HepG2 (cell line): ENCODE measurements at regions not wholly inside any gene's neighbourhood (a gene's known extent, or its start where the extent isn't known, plus 50 kb on each side); places are given as distances from the start of the nearest gene placed in this dataset.

Experiments used
- ATAC-seq: fragments of 200-7000 bp; cut with Tn5 transposase; 3 replicates; pipeline ENCODE4 v1.9.1; 2020; ENCODE audit warnings: mild to moderate bottlenecking, moderate library complexity
- BruUV-seq: library from RNA; stranded (reverse); fragments of 400-500 nt; replicated peaks from 2 replicates; lab custom pipeline; 2021; lab: Mats Ljungman, UMichigan
- CTCF ChIA-PET: fragments of 300-600 bp; formaldehyde crosslinking; extraction: SDS; loops from one replicate; lab custom pipeline; 2021; ENCODE audit warnings: low total read pairs, inconsistent platforms, low intra/inter-chr PET ratio; lab: Yijun Ruan, JAX
- POLR2A ChIA-PET: fragments of 350-600 bp; sonication (Branson Sonifier 250); formaldehyde crosslinking; loops from one replicate; lab custom pipeline; 2020; ENCODE audit warnings: antibody characterized with exemption, inconsistent platforms; lab: Yijun Ruan, JAX
- DNase-seq: peaks from one replicate; pipeline ENCODE4 v3.0.0-alpha.2; 2015; ENCODE audit warnings: low spot score
- FAIRE-seq: peaks from 3 replicates; lab custom pipeline; 2011; peaks lifted over from hg19 to GRCh38; lab: Jason Lieb, UNC
- H2AFZ ChIP-seq: one replicate; pipeline ENCODE4 v1.6.1; 2011; ENCODE audit warnings: low read length, inconsistent platforms
- H3K27ac ChIP-seq: fragments of 300-600 bp; 3 replicates; pipeline ENCODE4 v1.8.0; 2011; ENCODE audit warnings: mixed run types, mild to moderate bottlenecking, mixed read lengths, low read length, inconsistent platforms; ENCODE audit not compliant: insufficient read depth; ENCODE audit errors: extremely low read length
- H3K27me3 ChIP-seq, 2 experiments: fragments of 200-600 bp in 1 of 2; 2 replicates in 1 of 2; 3 replicates in 1 of 2; pipeline versions ENCODE4 v1.6.0 to v1.8.0; 2011; ENCODE audit warnings: low read length in 2 of 2, mild to moderate bottlenecking in 2 of 2, moderate library complexity in 2 of 2, inconsistent platforms in 1 of 2; ENCODE audit not compliant: insufficient read depth in 2 of 2, control insufficient read depth in 1 of 2
- H3K36me3 ChIP-seq, 2 experiments: fragments of 200-600 bp in 1 of 2; replicated peaks in 1 of 2; 2 replicates in 1 of 2; 3 replicates in 1 of 2; pipeline versions ENCODE4 v1.5.1 to v1.8.0; 2011; ENCODE audit warnings: low read length in 2 of 2, inconsistent platforms in 1 of 2; ENCODE audit not compliant: insufficient read depth in 2 of 2, control insufficient read depth in 1 of 2
- H3K4me1 ChIP-seq: 2 replicates; pipeline ENCODE4 v1.5.1; 2012; ENCODE audit warnings: low read length, inconsistent platforms; ENCODE audit not compliant: insufficient read depth
- H3K4me2 ChIP-seq: 2 replicates; pipeline ENCODE4 v1.6.0; 2011; ENCODE audit warnings: low read depth, low read length, inconsistent platforms
- H3K4me3 ChIP-seq, 3 experiments: fragments of 200-600 bp in 1 of 3; sonication (generic), shearing (Covaris generic) in 1 of 3; replicated peaks in 1 of 3; 2 replicates each; pipeline ENCODE4 v1.5.1; 2011 to 2016; ENCODE audit warnings: low read length in 3 of 3, inconsistent platforms in 2 of 3, low read depth in 2 of 3, mild to moderate bottlenecking in 2 of 3, control low read depth in 1 of 3, mixed read lengths in 1 of 3; ENCODE audit not compliant: insufficient read depth in 1 of 3
- H3K79me2 ChIP-seq: one replicate; pipeline ENCODE4 v1.6.1; 2011; ENCODE audit warnings: low read length, inconsistent platforms; ENCODE audit not compliant: insufficient read depth
- H3K9ac ChIP-seq: 2 replicates; pipeline ENCODE4 v1.6.0; 2011; ENCODE audit warnings: mild to moderate bottlenecking, low read depth, low read length, inconsistent platforms; ENCODE audit not compliant: insufficient read depth
- H3K9me3 ChIP-seq: 2 replicates; pipeline ENCODE4 v1.5.1; 2012; ENCODE audit warnings: mild to moderate bottlenecking, low read length
- H4K20me1 ChIP-seq: 2 replicates; pipeline ENCODE4 v1.6.0; 2011; ENCODE audit warnings: inconsistent platforms, mild to moderate bottlenecking, low read length, moderate library complexity; ENCODE audit not compliant: insufficient read depth
- CREB3 ChIP-seq: sonication (generic); formaldehyde crosslinking; IDR thresholded peaks from 2 replicates; pipeline ENCODE4 v1.5.0; 2020; ENCODE audit warnings: missing genetic modification reagents
- MBNL3 ChIP-seq: fragments of 250-450 bp; sonication (Bioruptor Pico); conservative IDR thresholded peaks from 2 replicates; pipeline ENCODE4 v1.8.0; 2022; ENCODE audit warnings: mild to moderate bottlenecking, inconsistent platforms
- MED1 ChIP-seq: sonication (generic); formaldehyde crosslinking; IDR thresholded peaks from 2 replicates; pipeline ENCODE4 v1.4.0; 2020; ENCODE audit warnings: missing genetic modification reagents
- MXI1 ChIP-seq: IDR thresholded peaks from 3 replicates; pipeline ENCODE4 v1.6.1; 2012; ENCODE audit warnings: low read depth, low read length, inconsistent platforms, borderline replicate concordance
- NFKB2 ChIP-seq: sonication (generic); formaldehyde crosslinking; IDR thresholded peaks from 2 replicates; pipeline ENCODE4 v1.4.0; 2020; ENCODE audit warnings: missing genetic modification reagents, borderline replicate concordance
- PLRG1 ChIP-seq: fragments of 450-650 bp; conservative IDR thresholded peaks from 2 replicates; pipeline ENCODE4 v1.6.1; 2016
- RBAK ChIP-seq: sonication (generic); formaldehyde crosslinking; IDR thresholded peaks from 2 replicates; pipeline ENCODE4 v1.5.1; 2020; ENCODE audit warnings: mild to moderate bottlenecking, missing genetic modification reagents
- REL ChIP-seq: sonication (generic); formaldehyde crosslinking; conservative IDR thresholded peaks from 2 replicates; pipeline ENCODE4 v1.8.0; 2022; ENCODE audit warnings: mild to moderate bottlenecking, missing genetic modification reagents, moderate library complexity
- SOX6 ChIP-seq, 2 experiments: fragments of 450-650 bp in 1 of 2; sonication (generic) in 1 of 2; formaldehyde crosslinking in 1 of 2; IDR thresholded peaks; 2 replicates each; pipeline versions ENCODE4 v1.4.0 to v1.6.1; 2017 to 2020; ENCODE audit warnings: antibody characterized with exemption in 1 of 2, mild to moderate bottlenecking in 1 of 2, missing genetic modification reagents in 1 of 2
- SPEN ChIP-seq: sonication (generic); formaldehyde crosslinking; IDR thresholded peaks from 2 replicates; pipeline ENCODE4 v1.5.1; 2020; ENCODE audit warnings: low read depth, mild to moderate bottlenecking, missing genetic modification reagents
- SRY ChIP-seq: sonication (generic); formaldehyde crosslinking; IDR thresholded peaks from 2 replicates; pipeline ENCODE4 v1.8.0; 2022; ENCODE audit warnings: mild to moderate bottlenecking, missing genetic modification reagents
- TFDP1 ChIP-seq: IDR thresholded peaks from 2 replicates; pipeline ENCODE4 v1.6.1; 2016; ENCODE audit warnings: missing compliant biosample characterization, missing genetic modification reagents, borderline replicate concordance
- ZIK1 ChIP-seq: sonication (generic); formaldehyde crosslinking; IDR thresholded peaks from 2 replicates; pipeline ENCODE4 v1.5.0; 2020; ENCODE audit warnings: mild to moderate bottlenecking, low read depth, missing genetic modification reagents, borderline replicate concordance
- ZNF547 ChIP-seq: sonication (generic); formaldehyde crosslinking; IDR thresholded peaks from 2 replicates; pipeline ENCODE4 v1.5.1; 2020; ENCODE audit warnings: mild to moderate bottlenecking, missing genetic modification reagents
- ZNF607 ChIP-seq: sonication (generic); formaldehyde crosslinking; IDR thresholded peaks from 2 replicates; pipeline ENCODE4 v1.5.1; 2020; ENCODE audit warnings: missing genetic modification reagents, mild to moderate bottlenecking, borderline replicate concordance
- WGBS: methylation state at CpG from one replicate; pipeline ENCODE4 v1.1.6; 2017; ENCODE audit warnings: low lambda C conversion rate; 5-methylcytosine and 5-hydroxymethylcytosine counted together
- in situ Hi-C: cut with HindIII; loops from 2 replicates; pipeline ENCODE4 v1.10.0; 2017; ENCODE audit warnings: low pct_unique_long_range_greater_than_20kb; ENCODE audit not compliant: extremely low pct_ligation_motif_present
- intact Hi-C: fragments of 100-400 bp; cut with micrococcal nuclease; formaldehyde crosslinking; loops from one replicate; pipeline ENCODE4 v1.10.0; 2022; ENCODE audit not compliant: unreplicated experiment
- TF ChIP-seq, protein P1 (sequence below): sonication (generic); formaldehyde crosslinking; IDR thresholded peaks from 2 replicates; pipeline ENCODE4 v1.8.1; 2023; ENCODE audit warnings: mild to moderate bottlenecking, inconsistent platforms, moderate library complexity, missing genetic modification reagents, borderline replicate concordance

DNA sequence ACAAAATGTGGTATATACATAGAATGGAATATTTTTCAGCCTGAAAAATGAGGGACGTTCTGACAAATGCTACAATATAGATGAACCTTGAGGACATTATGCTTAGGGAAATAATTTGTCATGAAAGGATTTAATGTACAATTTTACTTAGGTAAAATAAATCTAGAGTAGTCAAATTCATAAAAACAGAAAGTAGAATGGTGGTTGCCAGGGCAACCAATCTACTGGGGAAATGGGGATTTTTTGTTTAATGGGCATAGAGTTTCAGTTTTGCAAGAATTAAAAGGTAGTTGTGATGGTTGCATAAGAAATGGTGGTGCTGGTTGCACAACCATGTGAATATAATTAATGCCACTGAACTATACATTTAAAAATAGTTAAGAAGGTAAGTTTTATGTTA, 296.0 kb upstream of the SP4 start:
- FAIRE-seq (no peak), DNase-seq (no peak), ATAC-seq (no peak)
- POLR2A ChIA-PET = no interaction called here
- Histone ChIP-seq H3K27ac (no peak overlapping the region), H3K4me1 (no peaks in the 10 kb centered on the region), H3K4me3 (no peak overlapping the region), H2AFZ (no peak overlapping the region), H3K9me3 (no peaks in the 10 kb centered on the region), H3K4me2 (no peak overlapping the region), H3K79me2 (no peaks in the 10 kb centered on the region), H3K9ac (no peak overlapping the region), H4K20me1 (no peaks in the 10 kb centered on the region), H3K36me3 (no peaks in the 10 kb centered on the region), H3K27me3 (no peaks in the 10 kb centered on the region)
- intact Hi-C loops = no loop called here
- BruUV-seq = no TSS peak
- TF ChIP-seq ZNF547 (CRISPR knock-in tag) = no peak
- TF ChIP-seq SOX6 (IDR thresholded peaks at IDR 0.05) = no peak
- TF ChIP-seq SOX6 (CRISPR knock-in tag; IDR thresholded peaks at IDR 0.05) = no peak
- TF ChIP-seq MED1 (CRISPR knock-in tag) = no peak
- TF ChIP-seq MXI1 = no peak
- TF ChIP-seq ZNF607 (CRISPR knock-in tag) = no peak
- no peak for TF ChIP-seq CREB3 (CRISPR knock-in tag)
- no peak for TF ChIP-seq NFKB2 (CRISPR knock-in tag)
- TF ChIP-seq ZIK1 (CRISPR knock-in tag) = no peak
- TF ChIP-seq REL (CRISPR knock-in tag) = no peak
- CTCF ChIA-PET = no interaction called here
- 4% methylated on average over 1 of the region's 1 CpG for WGBS
- in situ Hi-C loops = no loop called here

DNA sequence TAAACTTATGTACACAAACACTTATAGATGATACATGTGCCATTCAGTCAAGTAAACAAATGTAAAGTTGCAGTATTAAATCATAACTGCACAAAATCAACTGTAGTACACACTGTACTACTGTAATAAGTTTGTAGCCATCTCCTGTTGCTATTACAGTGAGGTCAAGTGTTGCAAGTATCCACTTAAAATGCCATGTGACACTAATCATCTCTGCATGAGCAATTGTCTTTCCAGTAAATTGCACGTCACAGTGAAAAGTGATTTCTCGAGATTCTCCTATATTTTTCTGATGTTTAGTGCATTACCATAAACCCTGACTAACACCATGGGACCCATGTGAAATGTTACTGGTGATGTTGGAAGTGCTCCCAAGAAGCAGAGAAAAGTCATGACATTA, 293.3 kb upstream of the SP4 start:
- ATAC-seq (no peak), DNase-seq (no peak), FAIRE-seq (no peak)
- no peak overlapping the region for H3K4me3 ChIP-seq
- H3K4me1 ChIP-seq = no peaks in the 10 kb centered on the region
- H3K9ac ChIP-seq = no peak overlapping the region
- POLR2A ChIA-PET = no interaction called here
- H3K27me3 ChIP-seq = no peaks in the 10 kb centered on the region
- H3K4me2 ChIP-seq = no peak overlapping the region
- CTCF ChIA-PET = no interaction called here
- no peak overlapping the region for H2AFZ ChIP-seq
- BruUV-seq = no TSS peak
- intact Hi-C loops = no loop called here
- H3K36me3 ChIP-seq = no peaks in the 10 kb centered on the region
- in situ Hi-C loops = no loop called here
- no peaks in the 10 kb centered on the region for H4K20me1 ChIP-seq
- H3K79me2 ChIP-seq = no peaks in the 10 kb centered on the region
- 0% methylated on average over 2 of the region's 2 CpGs for WGBS
- H3K9me3 ChIP-seq = no peaks in the 10 kb centered on the region
- no peak for TF ChIP-seq SRY
- no peak for TF ChIP-seq TFDP1 (CRISPR knock-in tag)
- no peak for TF ChIP-seq RBAK
- TF ChIP-seq, protein P1, sequence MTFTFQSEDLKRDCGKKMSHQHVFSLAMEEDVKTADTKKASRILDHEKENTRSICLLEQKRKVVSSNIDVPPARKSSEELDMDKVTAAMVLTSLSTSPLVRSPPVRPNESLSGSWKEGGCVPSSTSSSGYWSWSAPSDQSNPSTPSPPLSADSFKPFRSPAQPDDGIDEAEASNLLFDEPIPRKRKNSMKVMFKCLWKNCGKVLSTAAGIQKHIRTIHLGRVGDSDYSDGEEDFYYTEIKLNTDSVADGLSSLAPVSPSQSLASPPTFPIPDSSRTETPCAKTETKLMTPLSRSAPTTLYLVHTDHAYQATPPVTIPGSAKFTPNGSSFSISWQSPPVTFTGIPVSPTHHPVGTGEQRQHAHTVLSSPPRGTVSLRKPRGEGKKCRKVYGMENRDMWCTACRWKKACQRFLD (CRISPR knock-in tag) = no peak
- no peak for TF ChIP-seq SPEN (CRISPR knock-in tag)
- TF ChIP-seq PLRG1 = no peak
- no peak for TF ChIP-seq MBNL3 (CRISPR knock-in tag)
- H3K27ac ChIP-seq = no peak overlapping the region
